H1 (cell line): ENCODE measurements at regions not wholly inside any gene's neighbourhood (a gene's known extent, or its start where the extent isn't known, plus 50 kb on each side); places are given as distances from the start of the nearest gene placed in this dataset.

ENCODE experiments used
- CTCF ChIA-PET: fragments of 300-600 bp; sonication (Branson Sonifier 250); formaldehyde crosslinking; loops from one replicate; lab custom pipeline; 2021; ENCODE audit not compliant: partially characterized antibody; lab: Charles Lee
- POLR2A ChIA-PET: fragments of 300-600 bp; sonication (Branson Sonifier 250); formaldehyde crosslinking; loops from one replicate; lab custom pipeline; 2021; ENCODE audit warnings: inconsistent platforms; ENCODE audit not compliant: partially characterized antibody; lab: Charles Lee
- DNase-seq, 2 experiments: peaks; one replicate each; pipeline versions ENCODE4 v3.0.0 to v3.0.0-alpha.2; 2010 to 2022; ENCODE audit warnings: low spot score in 2 of 2, low read depth in 1 of 2, mixed read lengths in 1 of 2
- FAIRE-seq: peaks from 2 replicates; lab custom pipeline; 2011; peaks lifted over from hg19 to GRCh38; lab: Jason Lieb, UNC
- H2AFZ ChIP-seq: 2 replicates; pipeline ENCODE4 v1.8.1; 2012; ENCODE audit warnings: low read length, inconsistent platforms
- H2AK5ac ChIP-seq: 2 replicates; pipeline ENCODE4 v1.6.1; 2013; ENCODE audit warnings: low read depth, low read length
- H2BK120ac ChIP-seq: replicated peaks from 2 replicates; pipeline ENCODE3; 2013; ENCODE audit warnings: low read depth, low read length, inconsistent platforms
- H2BK12ac ChIP-seq: 2 replicates; pipeline ENCODE4 v1.6.1; 2013; ENCODE audit warnings: low read depth, low read length
- H2BK15ac ChIP-seq: 2 replicates; pipeline ENCODE4 v1.6.1; 2013; ENCODE audit warnings: low read length
- H2BK20ac ChIP-seq: 2 replicates; pipeline ENCODE4 v1.6.1; 2013; ENCODE audit warnings: low read length
- H2BK5ac ChIP-seq: 2 replicates; pipeline ENCODE4 v1.6.1; 2013; ENCODE audit warnings: low read depth, low read length
- H3K14ac ChIP-seq: 2 replicates; pipeline ENCODE4 v1.6.1; 2013; ENCODE audit warnings: inconsistent platforms; ENCODE audit not compliant: insufficient read length
- H3K18ac ChIP-seq: 2 replicates; pipeline ENCODE4 v1.6.1; 2013; ENCODE audit warnings: low read length; ENCODE audit errors: extremely low read depth
- H3K23ac ChIP-seq: 2 replicates; pipeline ENCODE4 v1.6.1; 2013; ENCODE audit warnings: inconsistent platforms; ENCODE audit not compliant: insufficient read length
- H3K23me2 ChIP-seq: 2 replicates; pipeline ENCODE4 v1.6.1; 2013; ENCODE audit warnings: low read depth, low read length
- H3K27ac ChIP-seq: 2 replicates; pipeline ENCODE4 v1.6.1; 2011; ENCODE audit warnings: low read depth, low read length, inconsistent platforms
- H3K27me3 ChIP-seq, 4 experiments: replicated peaks in 1 of 4; 1 replicate in 1 of 4; 2 replicates in 3 of 4; pipeline versions ENCODE4 v1.6.1 to v1.8.1; 2011 to 2013; ENCODE audit warnings: low read length in 3 of 4, mild to moderate bottlenecking in 3 of 4, inconsistent platforms in 2 of 4, mixed read lengths in 2 of 4, moderate library complexity in 1 of 4; ENCODE audit not compliant: control insufficient read depth in 3 of 4, insufficient read depth in 3 of 4; ENCODE audit errors: extremely low read depth in 1 of 4
- H3K36me3 ChIP-seq, 4 experiments: 2 replicates each; pipeline versions ENCODE4 v1.6.1 to v1.8.1; 2011 to 2013; ENCODE audit warnings: mild to moderate bottlenecking in 4 of 4, low read length in 3 of 4, moderate library complexity in 2 of 4, control low read depth in 1 of 4, inconsistent platforms in 1 of 4; ENCODE audit not compliant: insufficient read depth in 4 of 4, control insufficient read depth in 2 of 4
- H3K4ac ChIP-seq: replicated peaks from 2 replicates; pipeline ENCODE3; 2013; ENCODE audit warnings: low read length, low read depth, mixed read lengths, inconsistent platforms; ENCODE audit not compliant: insufficient read length
- H3K4me1 ChIP-seq, 4 experiments: replicated peaks in 1 of 4; 1 replicate in 1 of 4; 2 replicates in 3 of 4; pipeline versions ENCODE4 v1.6.1 to v1.8.1; 2011 to 2013; ENCODE audit warnings: low read length in 3 of 4, inconsistent platforms in 2 of 4, mixed read lengths in 1 of 4; ENCODE audit not compliant: insufficient read depth in 4 of 4, control insufficient read depth in 3 of 4
- H3K4me2 ChIP-seq, 2 experiments: 2 replicates each; pipeline versions ENCODE4 v1.6.1 to v1.8.1; 2011 to 2013; ENCODE audit warnings: low read depth in 2 of 2, low read length in 2 of 2, control low read depth in 1 of 2, inconsistent platforms in 1 of 2, mild to moderate bottlenecking in 1 of 2; ENCODE audit not compliant: insufficient read depth in 1 of 2
- H3K4me3 ChIP-seq, 4 experiments: fragments of 200-600, 300-600 bp in 1 of 4; sonication (generic), shearing (Covaris generic), sonication (Bioruptor Twin) in 1 of 4; 2 replicates each; pipeline versions ENCODE4 v1.5.1 to v1.8.1; 2011 to 2016; ENCODE audit warnings: low read length in 4 of 4, low read depth in 3 of 4, control low read depth in 2 of 4, inconsistent platforms in 2 of 4, mild to moderate bottlenecking in 2 of 4, mixed read lengths in 1 of 4, moderate library complexity in 1 of 4; ENCODE audit not compliant: insufficient read depth in 2 of 4; ENCODE audit errors: extremely low read depth in 1 of 4
- H3K56ac ChIP-seq: replicated peaks from 2 replicates; pipeline ENCODE3; 2013; ENCODE audit warnings: low read depth, mild to moderate bottlenecking, mixed read lengths, low read length, inconsistent platforms; ENCODE audit not compliant: insufficient read length
- H3K79me1 ChIP-seq: 2 replicates; pipeline ENCODE4 v1.6.1; 2013; ENCODE audit warnings: low read depth, low read length, control low read depth
- H3K79me2 ChIP-seq, 2 experiments: 2 replicates each; pipeline versions ENCODE4 v1.6.1 to v1.8.1; 2012 to 2013; ENCODE audit warnings: low read length in 2 of 2, mild to moderate bottlenecking in 2 of 2, inconsistent platforms in 1 of 2; ENCODE audit not compliant: insufficient read depth in 2 of 2, control insufficient read depth in 1 of 2
- H3K9ac ChIP-seq, 4 experiments: replicated peaks in 1 of 4; 1 replicate in 1 of 4; 2 replicates in 3 of 4; pipeline versions ENCODE4 v1.6.1 to v1.8.1; 2011 to 2013; ENCODE audit warnings: low read depth in 3 of 4, low read length in 3 of 4, control low read depth in 2 of 4, mild to moderate bottlenecking in 2 of 4, moderate library complexity in 2 of 4, inconsistent platforms in 1 of 4; ENCODE audit errors: extremely low read depth in 1 of 4
- H3K9me3 ChIP-seq, 2 experiments: 2 replicates each; pipeline versions ENCODE4 v1.6.1 to v1.8.1; 2012 to 2013; ENCODE audit warnings: mild to moderate bottlenecking in 2 of 2, moderate library complexity in 2 of 2, control low read depth in 1 of 2, inconsistent platforms in 1 of 2, low read depth in 1 of 2, low read length in 1 of 2, mixed read lengths in 1 of 2; ENCODE audit not compliant: insufficient read depth in 2 of 2
- H4K20me1 ChIP-seq, 2 experiments: replicated peaks in 1 of 2; 2 replicates each; pipeline versions ENCODE3 to v1.8.1; 2011 to 2013; ENCODE audit warnings: inconsistent platforms in 2 of 2, low read length in 2 of 2, mild to moderate bottlenecking in 1 of 2; ENCODE audit not compliant: insufficient read depth in 2 of 2, control insufficient read depth in 1 of 2
- H4K5ac ChIP-seq: 2 replicates; pipeline ENCODE4 v1.6.1; 2013; ENCODE audit warnings: low read length, low read depth, mixed read lengths, inconsistent platforms; ENCODE audit not compliant: insufficient read length
- H4K8ac ChIP-seq: 2 replicates; pipeline ENCODE4 v1.8.0; 2013; ENCODE audit warnings: mild to moderate bottlenecking, moderate library complexity, low read length, inconsistent platforms; ENCODE audit not compliant: insufficient read depth; ENCODE audit errors: extremely low read depth
- H4K91ac ChIP-seq: replicated peaks from 2 replicates; pipeline ENCODE3; 2013; ENCODE audit warnings: low read length, mixed read lengths, inconsistent platforms; ENCODE audit not compliant: insufficient read length
- CHD1 ChIP-seq: IDR thresholded peaks from 2 replicates; pipeline ENCODE4 v1.6.1; 2012; ENCODE audit warnings: low read depth, low read length, improper control_type of control experiment
- CREB1 ChIP-seq: IDR thresholded peaks from 2 replicates; pipeline ENCODE4 v1.6.1; 2012; ENCODE audit warnings: inconsistent platforms
- EGR1 ChIP-seq: IDR thresholded peaks from 2 replicates; pipeline ENCODE4 v1.6.1; 2011; ENCODE audit warnings: low read depth, low read length, borderline replicate concordance
- JUN ChIP-seq: IDR thresholded peaks from 2 replicates; pipeline ENCODE4 v1.6.1; 2011; ENCODE audit warnings: low read depth, mild to moderate bottlenecking, improper control_type of control experiment, low read length
- RXRA ChIP-seq: IDR thresholded peaks from 2 replicates; pipeline ENCODE4 v1.6.1; 2011; ENCODE audit warnings: low read depth, mild to moderate bottlenecking, low read length, moderate library complexity; ENCODE audit not compliant: insufficient read depth
- TBP ChIP-seq: IDR thresholded peaks from 2 replicates; pipeline ENCODE4 v1.6.1; 2011; ENCODE audit warnings: low read depth, low read length, improper control_type of control experiment
- WGBS, 2 experiments: shearing (Covaris generic) in 1 of 2; methylation state at CpG; one replicate each; pipeline versions ENCODE4 v1.1.6 to v1.1.7; 2013 to 2015; ENCODE audit warnings: low lambda C conversion rate in 2 of 2, mixed read lengths in 2 of 2, inconsistent platforms in 1 of 2, low coverage in 1 of 2, missing lambda C conversion rate in 1 of 2; ENCODE audit not compliant: insufficient replicate concordance in 2 of 2, insufficient coverage in 1 of 2, insufficient read length in 1 of 2; ENCODE audit errors: extremely low coverage in 1 of 2, missing lambda C conversion rate in 1 of 2; 5-methylcytosine and 5-hydroxymethylcytosine counted together

GRCh38 chr15:79167776-79168175, 77.2 kb upstream of the RASGRF1 start:
- no peak overlapping the region for H3K4ac ChIP-seq
- H4K5ac ChIP-seq = no peak overlapping the region
- no peak overlapping the region for H3K27ac ChIP-seq
- no peaks in the 10 kb centered on the region; a peak in 1 of 7 replicates for H3K27me3 ChIP-seq
- no peaks in the 10 kb centered on the region for H4K20me1 ChIP-seq
- H2BK15ac ChIP-seq = no peak overlapping the region
- no peak overlapping the region for H2AFZ ChIP-seq
- H2BK12ac ChIP-seq = no peak overlapping the region
- H3K9ac ChIP-seq = no peak overlapping the region
- H3K4me1 ChIP-seq = peaks cover 2 to 14% (median 6%) of the 10 kb centered on the region in 4 experiments; a peak in 5 of 7 replicates
- no peak overlapping the region for H2BK20ac ChIP-seq
- H3K18ac ChIP-seq = no peak overlapping the region
- H3K14ac ChIP-seq = no peak overlapping the region
- H3K9me3 ChIP-seq = no peaks in the 10 kb centered on the region
- H4K8ac ChIP-seq = no peak overlapping the region
- no peak overlapping the region for H4K91ac ChIP-seq
- H2BK5ac ChIP-seq = no peak overlapping the region
- H3K79me2 ChIP-seq = no peaks in the 10 kb centered on the region
- no peak for FAIRE-seq
- H3K4me3 ChIP-seq = no peak overlapping the region
- 84% methylated on average over 2 of the region's 2 CpGs; no CpG with 5 or more reads in 1 of the 2 experiments for WGBS, 2 experiments
- POLR2A ChIA-PET = no interaction called here
- DNase-seq = no peak
- H2BK120ac ChIP-seq = no peak overlapping the region
- H3K36me3 ChIP-seq = no peaks in the 10 kb centered on the region
- H3K79me1 ChIP-seq = no peaks in the 10 kb centered on the region
- CTCF ChIA-PET = interaction anchor here (0.6 to 2.5 kb wide), 8 partner anchors 11 to 140 kb away, joined by 3 to 10 read pairs (median 6); no protein-coding TSS in a partner anchor
- no peak overlapping the region for H3K23ac ChIP-seq
- no peak overlapping the region for H3K4me2 ChIP-seq
- no peak overlapping the region for H2AK5ac ChIP-seq
- H3K56ac ChIP-seq = no peak overlapping the region
- H3K23me2 ChIP-seq = no peaks in the 10 kb centered on the region
- TF ChIP-seq JUN (no peak), RXRA (no peak), CHD1 (no peak), CREB1 (no peak), EGR1 (no peak), TBP (no peak)
